SK-N-SH (cell line): ENCODE measurements at regions not wholly inside any gene's neighbourhood (a gene's known extent, or its start where the extent isn't known, plus 50 kb on each side); places are given as distances from the start of the nearest gene placed in this dataset.

ENCODE experiments used
- NRF1 ChIP-seq: IDR thresholded peaks from 2 replicates; pipeline ENCODE4 v1.6.1; 2012; ENCODE audit warnings: low read depth, mild to moderate bottlenecking, low read length
- TF ChIP-seq, protein P1 (sequence below): fragments of 200-600 bp; sonication (generic); IDR thresholded peaks from 2 replicates; pipeline ENCODE4 v1.6.1; 2017; ENCODE audit warnings: antibody characterized with exemption, mild to moderate bottlenecking, moderate library complexity

DNA sequence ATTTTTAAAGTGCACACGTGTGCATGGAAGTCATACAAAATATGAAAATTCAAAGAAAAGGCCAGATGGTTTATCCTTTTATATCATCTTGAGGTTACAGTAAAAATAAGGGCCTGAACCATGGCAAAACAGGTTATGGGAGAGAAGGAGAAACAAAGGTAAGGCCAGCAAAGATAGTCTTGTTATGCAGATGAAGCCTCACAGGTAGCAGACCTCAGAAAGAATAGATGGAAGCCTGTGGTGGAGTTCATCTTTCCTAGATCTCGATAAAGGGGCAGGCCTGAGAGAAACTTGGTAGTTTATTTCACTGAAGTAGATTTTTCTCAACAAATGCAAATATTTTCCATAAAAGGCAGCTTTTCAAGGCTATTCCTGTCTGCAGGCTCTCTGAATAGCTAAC lies 693.8 kb downstream of the KHDRBS2 start:
- TF ChIP-seq, protein P1, sequence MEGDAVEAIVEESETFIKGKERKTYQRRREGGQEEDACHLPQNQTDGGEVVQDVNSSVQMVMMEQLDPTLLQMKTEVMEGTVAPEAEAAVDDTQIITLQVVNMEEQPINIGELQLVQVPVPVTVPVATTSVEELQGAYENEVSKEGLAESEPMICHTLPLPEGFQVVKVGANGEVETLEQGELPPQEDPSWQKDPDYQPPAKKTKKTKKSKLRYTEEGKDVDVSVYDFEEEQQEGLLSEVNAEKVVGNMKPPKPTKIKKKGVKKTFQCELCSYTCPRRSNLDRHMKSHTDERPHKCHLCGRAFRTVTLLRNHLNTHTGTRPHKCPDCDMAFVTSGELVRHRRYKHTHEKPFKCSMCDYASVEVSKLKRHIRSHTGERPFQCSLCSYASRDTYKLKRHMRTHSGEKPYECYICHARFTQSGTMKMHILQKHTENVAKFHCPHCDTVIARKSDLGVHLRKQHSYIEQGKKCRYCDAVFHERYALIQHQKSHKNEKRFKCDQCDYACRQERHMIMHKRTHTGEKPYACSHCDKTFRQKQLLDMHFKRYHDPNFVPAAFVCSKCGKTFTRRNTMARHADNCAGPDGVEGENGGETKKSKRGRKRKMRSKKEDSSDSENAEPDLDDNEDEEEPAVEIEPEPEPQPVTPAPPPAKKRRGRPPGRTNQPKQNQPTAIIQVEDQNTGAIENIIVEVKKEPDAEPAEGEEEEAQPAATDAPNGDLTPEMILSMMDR: no peak
- TF ChIP-seq NRF1: no peak
